ENCODE measurements at regions not wholly inside any gene's neighbourhood (a gene's known extent, or its start where the extent isn't known, plus 50 kb on each side); places are given as distances from the start of the nearest gene placed in this dataset.

GRCh38 chr10:88127269-88127668 is 263.8 kb downstream of the PTEN start:
- TF ChIP-seq EZH2 (IDR thresholded peaks at IDR 0.05; ENCODE audit: insufficient read depth, poor library complexity, severe bottlenecking) (no peak), EZH2phosphoT487 (IDR thresholded peaks at IDR 0.05; ENCODE audit: insufficient read depth, low read depth) (no peak)

GRCh38 chr10:88127766-88128165 is 264.3 kb downstream of the PTEN start:
- DNase-seq, result no peak
- H3K4me3 ChIP-seq, result no peak overlapping the region
- H2AFZ ChIP-seq, result no peak overlapping the region
- H3K4me2 ChIP-seq (ENCODE audit: unreplicated experiment), result no peak overlapping the region
- H3K9me2 ChIP-seq (ENCODE audit: insufficient read depth), result no peaks in the 10 kb centered on the region
- 70 to 78% methylated on average over 1 of the region's 1 CpG for WGBS, 2 experiments (ENCODE audit: low coverage in 1 of 2, low lambda C conversion rate in 2 of 2, missing lambda C conversion rate in 2 of 2)
- no peak for TF ChIP-seq EZH2 (IDR thresholded peaks at IDR 0.05; ENCODE audit: insufficient read depth, poor library complexity, severe bottlenecking)
- no peak for TF ChIP-seq EZH2phosphoT487 (IDR thresholded peaks at IDR 0.05; ENCODE audit: insufficient read depth, low read depth)
- no peaks in the 10 kb centered on the region for H3F3A ChIP-seq (ENCODE audit: insufficient read depth)
- in situ Hi-C loops (cut with MboI), result no loop called here
- no peaks in the 10 kb centered on the region for H4K20me1 ChIP-seq (ENCODE audit: insufficient read depth)
- no peak overlapping the region for H3K9ac ChIP-seq
- no peaks in the 10 kb centered on the region for H3K36me3 ChIP-seq (ENCODE audit: low read depth)
- no peaks in the 10 kb centered on the region for H3K9me3 ChIP-seq (ENCODE audit: low read depth)
- no peaks in the 10 kb centered on the region for H3K79me2 ChIP-seq (ENCODE audit: insufficient read depth)
- no peak overlapping the region for H3K27ac ChIP-seq
- no peaks in the 10 kb centered on the region for H3K4me1 ChIP-seq (ENCODE audit: insufficient read depth)
- no peaks in the 10 kb centered on the region for H3K27me3 ChIP-seq (replicated peaks; ENCODE audit: insufficient read depth)

More at GRCh38 chr10:88127269-88127668, 263.8 kb downstream of the PTEN start:
- no peak for DNase-seq
- H3K4me3 ChIP-seq, result no peak overlapping the region
- no peaks in the 10 kb centered on the region for H3K27me3 ChIP-seq (replicated peaks; ENCODE audit: insufficient read depth)
- no peaks in the 10 kb centered on the region for H3K79me2 ChIP-seq (ENCODE audit: insufficient read depth)
- WGBS, 2 experiments (ENCODE audit: low coverage in 1 of 2, low lambda C conversion rate in 2 of 2, missing lambda C conversion rate in 2 of 2), result 48 to 49% methylated on average over 2 of the region's 2 CpGs
- H2AFZ ChIP-seq, result no peak overlapping the region
- no peak overlapping the region for H3K9ac ChIP-seq
- H4K20me1 ChIP-seq (ENCODE audit: insufficient read depth), result no peaks in the 10 kb centered on the region
- H3K36me3 ChIP-seq (ENCODE audit: low read depth), result no peaks in the 10 kb centered on the region
- H3K9me2 ChIP-seq (ENCODE audit: insufficient read depth), result no peaks in the 10 kb centered on the region
- H3K27ac ChIP-seq, result no peak overlapping the region
- no peaks in the 10 kb centered on the region for H3K4me1 ChIP-seq (ENCODE audit: insufficient read depth)
- H3K4me2 ChIP-seq (ENCODE audit: unreplicated experiment), result no peak overlapping the region
- in situ Hi-C loops (cut with MboI), result no loop called here
- no peaks in the 10 kb centered on the region for H3K9me3 ChIP-seq (ENCODE audit: low read depth)
- H3F3A ChIP-seq (ENCODE audit: insufficient read depth), result no peaks in the 10 kb centered on the region

- H3F3A ChIP-seq (ENCODE audit: insufficient read depth), result no peaks in the 10 kb centered on the region
- no peak overlapping the region for H3K27ac ChIP-seq
Observed at GRCh38 chr10:88129013-88129412, 265.6 kb downstream of the PTEN start.

GRCh38 chr10:88130912-88131311 is 267.5 kb downstream of the PTEN start:
- TF ChIP-seq EZH2 (IDR thresholded peaks at IDR 0.05; ENCODE audit: insufficient read depth, poor library complexity, severe bottlenecking) (no peak), EZH2phosphoT487 (IDR thresholded peaks at IDR 0.05; ENCODE audit: insufficient read depth, low read depth) (no peak)
- no peaks in the 10 kb centered on the region for H4K20me1 ChIP-seq (ENCODE audit: insufficient read depth)
- in situ Hi-C loops (cut with MboI), result no loop called here
- H3K9ac ChIP-seq, result no peak overlapping the region
- H3K9me3 ChIP-seq (ENCODE audit: low read depth), result no peaks in the 10 kb centered on the region
- H3K27me3 ChIP-seq (replicated peaks; ENCODE audit: insufficient read depth), result no peaks in the 10 kb centered on the region
- H3K79me2 ChIP-seq (ENCODE audit: insufficient read depth), result no peaks in the 10 kb centered on the region
- no peaks in the 10 kb centered on the region for H3K36me3 ChIP-seq (ENCODE audit: low read depth)
- 88 to 96% methylated on average over 1 of the region's 1 CpG for WGBS, 2 experiments (ENCODE audit: low coverage in 1 of 2, low lambda C conversion rate in 2 of 2, missing lambda C conversion rate in 2 of 2)
- H3K9me2 ChIP-seq (ENCODE audit: insufficient read depth), result no peaks in the 10 kb centered on the region
- no peak overlapping the region for H3K4me3 ChIP-seq
- H3F3A ChIP-seq (ENCODE audit: insufficient read depth), result no peaks in the 10 kb centered on the region
- no peak overlapping the region for H3K27ac ChIP-seq
- DNase-seq, result no peak
- no peaks in the 10 kb centered on the region for H3K4me1 ChIP-seq (ENCODE audit: insufficient read depth)
- no peak overlapping the region for H2AFZ ChIP-seq
- no peak overlapping the region for H3K4me2 ChIP-seq (ENCODE audit: unreplicated experiment)

More at GRCh38 chr10:88129013-88129412, 265.6 kb downstream of the PTEN start:
- no peak overlapping the region for H2AFZ ChIP-seq
- no peaks in the 10 kb centered on the region for H3K9me3 ChIP-seq (ENCODE audit: low read depth)
- in situ Hi-C loops (cut with MboI), result no loop called here
- no peaks in the 10 kb centered on the region for H3K4me1 ChIP-seq (ENCODE audit: insufficient read depth)
- no peaks in the 10 kb centered on the region for H3K79me2 ChIP-seq (ENCODE audit: insufficient read depth)
- TF ChIP-seq EZH2 (IDR thresholded peaks at IDR 0.05; ENCODE audit: insufficient read depth, poor library complexity, severe bottlenecking) (no peak), EZH2phosphoT487 (IDR thresholded peaks at IDR 0.05; ENCODE audit: insufficient read depth, low read depth) (no peak)
- DNase-seq, result no peak
- no peak overlapping the region for H3K4me3 ChIP-seq
- no peaks in the 10 kb centered on the region for H3K9me2 ChIP-seq (ENCODE audit: insufficient read depth)
- no peaks in the 10 kb centered on the region for H4K20me1 ChIP-seq (ENCODE audit: insufficient read depth)
- H3K27me3 ChIP-seq (replicated peaks; ENCODE audit: insufficient read depth), result no peaks in the 10 kb centered on the region
- no peak overlapping the region for H3K9ac ChIP-seq
- no peak overlapping the region for H3K4me2 ChIP-seq (ENCODE audit: unreplicated experiment)
- no peaks in the 10 kb centered on the region for H3K36me3 ChIP-seq (ENCODE audit: low read depth)
- WGBS, 2 experiments (ENCODE audit: low coverage in 1 of 2, low lambda C conversion rate in 2 of 2, missing lambda C conversion rate in 2 of 2), result 95 to 97% methylated on average over 2 of the region's 2 CpGs
